ENCODE measurements at regions not wholly inside any gene's neighbourhood (a gene's known extent, or its start where the extent isn't known, plus 50 kb on each side); places are given as distances from the start of the nearest gene placed in this dataset.
"Not testable (repeated sequence)": the region's sequence is repeated elsewhere in the genome, so short reads cannot be mapped to it uniquely, and the experiment has no call there.

DNA sequence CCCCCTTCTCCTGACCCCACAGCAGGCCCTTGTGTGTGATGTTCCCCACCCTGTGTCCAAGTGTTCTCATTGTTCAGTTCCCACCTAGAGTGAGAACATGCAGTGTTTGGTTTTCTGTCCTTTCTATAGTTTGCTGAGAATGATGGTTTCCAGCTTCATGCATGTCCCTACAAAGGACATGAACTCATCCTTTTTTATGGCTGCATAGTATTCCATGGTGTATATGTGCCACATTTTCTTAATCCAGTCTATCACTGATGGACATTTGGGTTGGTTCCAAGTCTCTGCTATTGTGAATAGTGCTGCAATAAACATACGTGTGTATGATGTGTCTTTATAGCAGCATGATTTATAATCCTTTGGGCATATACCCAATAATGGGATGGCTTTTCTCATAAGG lies 234.2 kb downstream of the NR2F1-AS1 start:
- not testable (repeated sequence) for TF ChIP-seq CTCF (IDR thresholded peaks at IDR 0.05; ENCODE audit: low read depth, low read length); POLR2A (IDR thresholded peaks at IDR 0.05; ENCODE audit: extremely low read depth, insufficient read length)

Data from NB4 (cell line).